HCT116 (cell line): ENCODE measurements at regions not wholly inside any gene's neighbourhood (a gene's known extent, or its start where the extent isn't known, plus 50 kb on each side); places are given as distances from the start of the nearest gene placed in this dataset.

Source experiments
- ATAC-seq: fragments of 200-7000 bp; cut with Tn5 transposase; 2 replicates; pipeline ENCODE4 v1.9.1; 2020; ENCODE audit warnings: mild to moderate bottlenecking, moderate library complexity
- BruUV-seq: library from RNA; stranded (reverse); fragments of 400-500 nt; replicated peaks from 2 replicates; lab custom pipeline; 2021; lab: Mats Ljungman, UMichigan
- CTCF ChIA-PET: fragments of 300-600 bp; sonication (Branson Sonifier 250); formaldehyde crosslinking; loops from one replicate; lab custom pipeline; 2021; ENCODE audit warnings: antibody characterized with exemption; lab: Charles Lee
- POLR2A ChIA-PET: fragments of 300-600, 350-600 bp; sonication (Branson Sonifier 250); formaldehyde crosslinking; loops from one replicate; lab custom pipeline; 2021; ENCODE audit warnings: antibody characterized with exemption; lab: Charles Lee
- RAD21 ChIA-PET, 2 experiments: fragments of 300-600 bp; sonication (Branson Sonifier 250); formaldehyde crosslinking; loops; one replicate each; lab custom pipeline; 2023; ENCODE audit warnings: low total read pairs in 2 of 2; ENCODE audit not compliant: uncharacterized antibody in 2 of 2, unreplicated experiment in 2 of 2, low non-redundant PET in 1 of 2; lab: Charles Lee
- DNase-seq: peaks from one replicate; pipeline ENCODE4 v3.0.0-alpha.2; 2010; ENCODE audit warnings: low read depth, low spot score
- H2AFZ ChIP-seq: fragments of 200-600 bp; shearing (Covaris generic), sonication (generic); 2 replicates; pipeline ENCODE4 v1.6.1; 2017; ENCODE audit warnings: low read depth, mixed run types, mixed read lengths, antibody characterized with exemption, low read length; ENCODE audit not compliant: poor library complexity, severe bottlenecking
- H3K27ac ChIP-seq: 2 replicates; pipeline ENCODE4 v1.5.1; 2012; ENCODE audit warnings: low read depth, low read length
- H3K27me3 ChIP-seq: fragments of 200-600 bp; sonication (generic); 2 replicates; pipeline ENCODE4 v1.6.1; 2016; ENCODE audit warnings: mixed run types, low read length, mixed read lengths; ENCODE audit not compliant: insufficient read depth
- H3K36me3 ChIP-seq, 2 experiments: fragments of 200-500 bp in 1 of 2; fragments of 200-600 bp in 1 of 2; sonication (Bioruptor generic) in 1 of 2; sonication (generic) in 1 of 2; 2 replicates each; pipeline versions ENCODE4 v1.5.1 to v1.6.1; 2014 to 2016; ENCODE audit warnings: low read length in 2 of 2, inconsistent platforms in 1 of 2, mixed read lengths in 1 of 2, mixed run types in 1 of 2; ENCODE audit not compliant: insufficient read depth in 2 of 2, control insufficient read depth in 1 of 2
- H3K4me1 ChIP-seq, 2 experiments: fragments of 200-600 bp in 1 of 2; sonication (generic) in 1 of 2; 2 replicates each; pipeline versions ENCODE4 v1.5.1 to v1.6.1; 2012 to 2017; ENCODE audit warnings: low read length in 2 of 2, inconsistent platforms in 1 of 2, mild to moderate bottlenecking in 1 of 2, mixed read lengths in 1 of 2, mixed run types in 1 of 2, moderate library complexity in 1 of 2; ENCODE audit not compliant: insufficient read depth in 2 of 2, control insufficient read depth in 1 of 2
- H3K4me2 ChIP-seq: fragments of 200-600 bp; sonication (generic); 2 replicates; pipeline ENCODE4 v1.6.1; 2017; ENCODE audit warnings: mixed run types, low read length, mixed read lengths
- H3K4me3 ChIP-seq, 2 experiments: fragments of 200-600 bp in 1 of 2; sonication (generic) in 1 of 2; replicated peaks in 1 of 2; 2 replicates each; pipeline ENCODE4 v1.5.1; 2011 to 2016; ENCODE audit warnings: low read length in 2 of 2, control low read depth in 1 of 2, low read depth in 1 of 2, mild to moderate bottlenecking in 1 of 2, mixed read lengths in 1 of 2, mixed run types in 1 of 2
- H3K79me2 ChIP-seq: fragments of 200-600 bp; sonication (generic); 2 replicates; pipeline ENCODE4 v1.6.1; 2017; ENCODE audit warnings: mild to moderate bottlenecking, mixed run types, low read length, moderate library complexity, mixed read lengths; ENCODE audit not compliant: insufficient read depth
- H3K9ac ChIP-seq: fragments of 200-600 bp; sonication (generic); 2 replicates; pipeline ENCODE4 v1.6.1; 2016; ENCODE audit warnings: low read length, mixed read lengths
- H3K9me2 ChIP-seq: fragments of 200-600 bp; sonication (generic), shearing (Covaris generic); 2 replicates; pipeline ENCODE4 v1.6.1; 2017; ENCODE audit warnings: mixed run types, mild to moderate bottlenecking, moderate library complexity; ENCODE audit not compliant: insufficient read depth
- H3K9me3 ChIP-seq, 2 experiments: fragments of 200-500 bp in 1 of 2; fragments of 200-600 bp in 1 of 2; sonication (Bioruptor generic) in 1 of 2; sonication (generic) in 1 of 2; 2 replicates each; pipeline ENCODE4 v1.6.1; 2014 to 2017; ENCODE audit warnings: low read length in 2 of 2, mixed read lengths in 2 of 2, inconsistent platforms in 1 of 2, low read depth in 1 of 2, mild to moderate bottlenecking in 1 of 2, mixed run types in 1 of 2, moderate library complexity in 1 of 2; ENCODE audit not compliant: control insufficient read depth in 1 of 2, insufficient read depth in 1 of 2
- H4K20me1 ChIP-seq: fragments of 200-600 bp; sonication (generic), shearing (Covaris generic); 2 replicates; pipeline ENCODE4 v1.6.1; 2017; ENCODE audit warnings: mixed run types, mild to moderate bottlenecking, moderate library complexity; ENCODE audit not compliant: insufficient read depth
- ATF3 ChIP-seq: IDR thresholded peaks from 2 replicates; pipeline ENCODE4 v1.6.1; 2012
- CBX3 ChIP-seq: IDR thresholded peaks from 2 replicates; pipeline ENCODE4 v1.6.1; 2012; ENCODE audit warnings: low read depth
- CEBPB ChIP-seq: IDR thresholded peaks from 2 replicates; pipeline ENCODE4 v1.6.1; 2012; ENCODE audit warnings: low read depth
- EGR1 ChIP-seq: IDR thresholded peaks from 2 replicates; pipeline ENCODE4 v1.6.1; 2012; ENCODE audit warnings: low read depth
- ELF1 ChIP-seq: IDR thresholded peaks from 2 replicates; pipeline ENCODE4 v1.6.1; 2012; ENCODE audit warnings: low read depth, borderline replicate concordance
- EZH2 ChIP-seq: fragments of 200-600 bp; sonication (generic); IDR thresholded peaks from 2 replicates; pipeline ENCODE4 v1.6.1; 2017; ENCODE audit warnings: antibody characterized with exemption, mixed run types
- EZH2phosphoT487 ChIP-seq: fragments of 200-600 bp; IDR thresholded peaks from 2 replicates; pipeline ENCODE4 v1.6.1; 2018; ENCODE audit warnings: antibody characterized with exemption, borderline replicate concordance
- FOSL1 ChIP-seq: IDR thresholded peaks from 2 replicates; pipeline ENCODE4 v1.6.1; 2012; ENCODE audit warnings: low read depth
- JUND ChIP-seq: IDR thresholded peaks from 2 replicates; pipeline ENCODE4 v1.6.1; 2012
- POLR2A ChIP-seq: IDR thresholded peaks from 2 replicates; pipeline ENCODE4 v1.7.0; 2011; ENCODE audit warnings: borderline replicate concordance; ENCODE audit not compliant: insufficient read depth, insufficient read length; ENCODE audit errors: extremely low read depth
- POLR2AphosphoS5 ChIP-seq: IDR thresholded peaks from 2 replicates; pipeline ENCODE4 v1.6.1; 2011; ENCODE audit warnings: mild to moderate bottlenecking, low read depth, low read length, moderate library complexity
- RAD21 ChIP-seq: IDR thresholded peaks from 2 replicates; pipeline ENCODE4 v1.6.1; 2012; ENCODE audit warnings: low read depth, mild to moderate bottlenecking
- REST ChIP-seq: IDR thresholded peaks from 2 replicates; pipeline ENCODE4 v1.6.1; 2012; ENCODE audit warnings: low read depth
- SIN3A ChIP-seq: IDR thresholded peaks from 2 replicates; pipeline ENCODE4 v1.6.1; 2012; ENCODE audit warnings: low read depth
- SP1 ChIP-seq: IDR thresholded peaks from 2 replicates; pipeline ENCODE4 v1.6.1; 2012; ENCODE audit warnings: low read depth
- SRF ChIP-seq: IDR thresholded peaks from 2 replicates; pipeline ENCODE4 v1.6.1; 2012; ENCODE audit warnings: low read depth
- TCF7L2 ChIP-seq: IDR thresholded peaks from 2 replicates; pipeline ENCODE4 v1.7.0; 2011; ENCODE audit warnings: borderline replicate concordance, inconsistent platforms; ENCODE audit not compliant: insufficient read depth, insufficient read length; ENCODE audit errors: extremely low read depth
- YY1 ChIP-seq: IDR thresholded peaks from 2 replicates; pipeline ENCODE4 v1.6.1; 2011; ENCODE audit warnings: low read length, low read depth, moderate library complexity, mild to moderate bottlenecking; ENCODE audit not compliant: insufficient replicate concordance; ENCODE audit errors: extremely low read depth
- ZBTB33 ChIP-seq: IDR thresholded peaks from 2 replicates; pipeline ENCODE4 v1.6.1; 2011; ENCODE audit warnings: mild to moderate bottlenecking, low read length, moderate library complexity; ENCODE audit not compliant: insufficient replicate concordance; ENCODE audit errors: extremely low read depth
- ZNF274 ChIP-seq: fragments of 200-500 bp; sonication (Bioruptor generic); IDR thresholded peaks from 2 replicates; pipeline ENCODE4 v1.6.1; 2014; ENCODE audit warnings: mild to moderate bottlenecking, low read depth, low read length, inconsistent platforms
- intact Hi-C: fragments of 100-400 bp; cut with micrococcal nuclease; formaldehyde crosslinking; loops from 2 replicates; pipeline ENCODE4 v1.10.0; 2022

DNA sequence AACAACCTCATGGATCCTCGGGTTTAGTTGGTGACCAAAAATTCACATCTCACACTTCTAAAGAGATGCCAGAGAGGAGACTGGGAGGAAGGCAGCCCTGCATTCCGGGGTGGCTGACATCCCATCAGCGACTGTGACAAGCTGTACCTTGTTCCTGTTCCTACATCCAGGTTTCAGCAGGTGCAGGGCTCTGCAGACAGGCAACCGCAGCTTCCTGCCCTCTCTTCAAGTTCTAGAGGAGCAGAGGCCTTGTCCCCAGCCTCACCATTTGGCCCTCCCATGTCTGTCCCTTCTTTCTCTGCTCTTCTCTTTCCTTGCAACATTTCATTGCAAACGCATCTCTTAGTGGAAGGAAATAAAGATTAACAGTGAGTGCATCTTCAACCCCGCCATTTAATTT, 454.6 kb downstream of the IRX1 start:
- Histone ChIP-seq H3K27ac (no peak overlapping the region), H3K36me3 (no peaks in the 10 kb centered on the region), H3K9me3 (peaks cover 6 to 42% of the 10 kb centered on the region in 2 experiments; a peak in 2 of 4 replicates), H2AFZ (no peak overlapping the region), H4K20me1 (no peaks in the 10 kb centered on the region), H3K27me3 (no peaks in the 10 kb centered on the region), H3K9me2 (no peaks in the 10 kb centered on the region), H3K9ac (no peak overlapping the region), H3K4me3 (no peak overlapping the region), H3K4me2 (no peak overlapping the region), H3K4me1 (no peaks in the 10 kb centered on the region), H3K79me2 (no peaks in the 10 kb centered on the region)
- ChIA-PET POLR2A (no interaction called here), RAD21 (no interaction called here), CTCF (no interaction called here)
- TF ChIP-seq RAD21, result no peak
- TF ChIP-seq SRF, result no peak
- TF ChIP-seq EZH2, result no peak
- no peak for TF ChIP-seq YY1
- TF ChIP-seq POLR2AphosphoS5, result no peak
- no peak for TF ChIP-seq FOSL1
- TF ChIP-seq EGR1, result no peak
- TF ChIP-seq TCF7L2, result no peak
- no peak for TF ChIP-seq ELF1
- no peak for TF ChIP-seq CBX3
- TF ChIP-seq REST, result no peak
- TF ChIP-seq POLR2A, result no peak
- TF ChIP-seq ZNF274, result no peak
- TF ChIP-seq SP1, result no peak
- no peak for TF ChIP-seq ATF3
- no peak for TF ChIP-seq SIN3A
- TF ChIP-seq CEBPB, result no peak
- no peak for TF ChIP-seq ZBTB33
- no peak for TF ChIP-seq EZH2phosphoT487
- no peak for TF ChIP-seq JUND
- BruUV-seq, result no TSS peak
- no peak for ATAC-seq
- no peak for DNase-seq
- intact Hi-C loops, result no loop called here
